ENCODE measurements at regions not wholly inside any gene's neighbourhood (a gene's known extent, or its start where the extent isn't known, plus 50 kb on each side); places are given as distances from the start of the nearest gene placed in this dataset.

- Histone ChIP-seq H3K27me3 (ENCODE audit: control insufficient read depth in 2 of 2, insufficient read depth in 2 of 2, low read length in 2 of 2) (peaks cover 3 to 12% of the 10 kb centered on the region in 2 experiments; a peak in 3 of 5 replicates), H3K9ac (ENCODE audit: insufficient read depth in 1 of 2, low read depth in 2 of 2, low read length in 2 of 2) (no peak overlapping the region), H3K4me3 (no peak overlapping the region), H3K9me1 (ENCODE audit: control insufficient read depth, insufficient read depth, low read length) (no peaks in the 10 kb centered on the region), H4K20me1 (replicated peaks; ENCODE audit: control insufficient read depth, insufficient read depth, low read length) (no peaks in the 10 kb centered on the region), H3K36me3 (ENCODE audit: control insufficient read depth, insufficient read depth, low read length) (no peaks in the 10 kb centered on the region), H3K27ac (ENCODE audit: extremely low read depth, low read depth, low read length) (no peak overlapping the region), H3K4me1 (replicated peaks in 1 of 2; ENCODE audit: control insufficient read depth in 2 of 2, insufficient read depth in 2 of 2, low read length in 2 of 2) (peaks cover 0 to 2% of the 10 kb centered on the region in 2 experiments; a peak in 1 of 5 replicates), H3K9me3 (replicated peaks; ENCODE audit: control insufficient read depth, insufficient read depth, low read depth, low read length) (no peaks in the 10 kb centered on the region), H3K4me2 (ENCODE audit: insufficient read depth, low read length) (no peak overlapping the region), H3K79me2 (ENCODE audit: control insufficient read depth, insufficient read depth, low read length) (no peaks in the 10 kb centered on the region), H2AFZ (ENCODE audit: low read depth, low read length) (no peak overlapping the region)
- in situ Hi-C loops (cut with MboI) = no loop called here
- no peak for FAIRE-seq
- no peak for DNase-seq (ENCODE audit: extremely low read depth in 1 of 4, low spot score in 3 of 4)
- TF ChIP-seq, protein P1, sequence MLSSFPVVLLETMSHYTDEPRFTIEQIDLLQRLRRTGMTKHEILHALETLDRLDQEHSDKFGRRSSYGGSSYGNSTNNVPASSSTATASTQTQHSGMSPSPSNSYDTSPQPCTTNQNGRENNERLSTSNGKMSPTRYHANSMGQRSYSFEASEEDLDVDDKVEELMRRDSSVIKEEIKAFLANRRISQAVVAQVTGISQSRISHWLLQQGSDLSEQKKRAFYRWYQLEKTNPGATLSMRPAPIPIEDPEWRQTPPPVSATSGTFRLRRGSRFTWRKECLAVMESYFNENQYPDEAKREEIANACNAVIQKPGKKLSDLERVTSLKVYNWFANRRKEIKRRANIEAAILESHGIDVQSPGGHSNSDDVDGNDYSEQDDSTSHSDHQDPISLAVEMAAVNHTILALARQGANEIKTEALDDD (IDR thresholded peaks at IDR 0.05) = no peak
- TF ChIP-seq ATF1 (CRISPR knock-in tag; IDR thresholded peaks at IDR 0.05) = no peak
- TF ChIP-seq ATF1 (tag; IDR thresholded peaks at IDR 0.05) = no peak
- TF ChIP-seq, protein P2, sequence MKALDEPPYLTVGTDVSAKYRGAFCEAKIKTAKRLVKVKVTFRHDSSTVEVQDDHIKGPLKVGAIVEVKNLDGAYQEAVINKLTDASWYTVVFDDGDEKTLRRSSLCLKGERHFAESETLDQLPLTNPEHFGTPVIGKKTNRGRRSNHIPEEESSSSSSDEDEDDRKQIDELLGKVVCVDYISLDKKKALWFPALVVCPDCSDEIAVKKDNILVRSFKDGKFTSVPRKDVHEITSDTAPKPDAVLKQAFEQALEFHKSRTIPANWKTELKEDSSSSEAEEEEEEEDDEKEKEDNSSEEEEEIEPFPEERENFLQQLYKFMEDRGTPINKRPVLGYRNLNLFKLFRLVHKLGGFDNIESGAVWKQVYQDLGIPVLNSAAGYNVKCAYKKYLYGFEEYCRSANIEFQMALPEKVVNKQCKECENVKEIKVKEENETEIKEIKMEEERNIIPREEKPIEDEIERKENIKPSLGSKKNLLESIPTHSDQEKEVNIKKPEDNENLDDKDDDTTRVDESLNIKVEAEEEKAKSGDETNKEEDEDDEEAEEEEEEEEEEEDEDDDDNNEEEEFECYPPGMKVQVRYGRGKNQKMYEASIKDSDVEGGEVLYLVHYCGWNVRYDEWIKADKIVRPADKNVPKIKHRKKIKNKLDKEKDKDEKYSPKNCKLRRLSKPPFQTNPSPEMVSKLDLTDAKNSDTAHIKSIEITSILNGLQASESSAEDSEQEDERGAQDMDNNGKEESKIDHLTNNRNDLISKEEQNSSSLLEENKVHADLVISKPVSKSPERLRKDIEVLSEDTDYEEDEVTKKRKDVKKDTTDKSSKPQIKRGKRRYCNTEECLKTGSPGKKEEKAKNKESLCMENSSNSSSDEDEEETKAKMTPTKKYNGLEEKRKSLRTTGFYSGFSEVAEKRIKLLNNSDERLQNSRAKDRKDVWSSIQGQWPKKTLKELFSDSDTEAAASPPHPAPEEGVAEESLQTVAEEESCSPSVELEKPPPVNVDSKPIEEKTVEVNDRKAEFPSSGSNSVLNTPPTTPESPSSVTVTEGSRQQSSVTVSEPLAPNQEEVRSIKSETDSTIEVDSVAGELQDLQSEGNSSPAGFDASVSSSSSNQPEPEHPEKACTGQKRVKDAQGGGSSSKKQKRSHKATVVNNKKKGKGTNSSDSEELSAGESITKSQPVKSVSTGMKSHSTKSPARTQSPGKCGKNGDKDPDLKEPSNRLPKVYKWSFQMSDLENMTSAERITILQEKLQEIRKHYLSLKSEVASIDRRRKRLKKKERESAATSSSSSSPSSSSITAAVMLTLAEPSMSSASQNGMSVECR (CRISPR knock-in tag; IDR thresholded peaks at IDR 0.05) = no peak
- no peak for TF ChIP-seq TAF1 (IDR thresholded peaks at IDR 0.05; ENCODE audit: control insufficient read depth, extremely low read depth, insufficient read depth, low read length, severe bottlenecking)
- TF ChIP-seq ZNF778 (CRISPR knock-in tag; IDR thresholded peaks at IDR 0.05) = no peak
- no peak for TF ChIP-seq ZEB2 (IDR thresholded peaks at IDR 0.05)
- TF ChIP-seq POLR2H (tag; IDR thresholded peaks at IDR 0.05; ENCODE audit: low read depth) = no peak
- no peak for TF ChIP-seq SIN3A (IDR thresholded peaks at IDR 0.05; ENCODE audit: borderline replicate concordance in 2 of 2, control insufficient read depth in 1 of 2, low read depth in 2 of 2, low read length in 2 of 2)
- no peak for TF ChIP-seq ZNF384 (IDR thresholded peaks at IDR 0.05; ENCODE audit: low read depth, low read length)
- no peak for TF ChIP-seq ELF4 (CRISPR knock-in tag; IDR thresholded peaks at IDR 0.05)
- no peak for TF ChIP-seq BMI1 (IDR thresholded peaks at IDR 0.05; ENCODE audit: low read length)
- TF ChIP-seq ZKSCAN1 (IDR thresholded peaks at IDR 0.05; ENCODE audit: low read depth, low read length) = no peak
- TF ChIP-seq ZNF507 (tag; conservative IDR thresholded peaks at IDR 0.05) = no peak
- no peak for TF ChIP-seq ZNF12 (CRISPR knock-in tag; IDR thresholded peaks at IDR 0.05)
- TF ChIP-seq GABPB2 (CRISPR knock-in tag; conservative IDR thresholded peaks at IDR 0.05) = no peak
- no TSS peak for BruUV-seq (replicated peaks)
- ChIA-PET CTCF (ENCODE audit: low intra/inter-chr PET ratio) (no interaction called here), POLR2A (no interaction called here)
- 0% methylated on average over 7 of the region's 7 CpGs for WGBS (ENCODE audit: insufficient coverage, low coverage, missing lambda C conversion rate)
- intact Hi-C loops (cut with micrococcal nuclease) = no loop called here
- no peak for ATAC-seq
These were observed 150.7 kb upstream of the RAB6C start for GRCh38 chr2:129828792-129829191.
